ENCODE measurements at regions not wholly inside any gene's neighbourhood (a gene's known extent, or its start where the extent isn't known, plus 50 kb on each side); places are given as distances from the start of the nearest gene placed in this dataset.
A peak's percentile ranks its signal among the peaks of the same experiment; 100 is the strongest.

DNA sequence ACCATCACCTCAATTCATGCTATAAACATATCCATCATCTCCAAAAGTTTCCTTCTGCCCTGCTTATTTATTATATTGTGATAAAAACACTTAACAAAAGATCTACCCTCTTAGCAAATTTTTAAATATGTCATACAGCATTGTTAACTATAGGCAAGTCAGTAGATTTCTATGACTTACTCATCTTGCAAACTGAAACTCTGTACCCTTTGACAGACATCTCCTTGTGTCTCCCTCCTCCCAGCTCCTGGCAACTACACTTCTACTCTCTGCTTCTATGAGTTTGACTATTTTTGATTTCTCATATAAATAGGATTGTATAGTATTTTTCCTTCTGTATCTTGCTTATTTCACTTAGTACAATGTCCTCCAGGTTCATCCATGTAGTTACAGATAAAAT lies 174.8 kb downstream of the TNFSF18 start:
- H3K27me3 ChIP-seq (ENCODE audit: control insufficient read depth, insufficient read depth, low read length), result no peaks in the 10 kb centered on the region
- no peak for TF ChIP-seq CTCF (IDR thresholded peaks at IDR 0.05; ENCODE audit: insufficient read depth, low read length, severe bottlenecking)
- no peaks in the 10 kb centered on the region for H3K36me3 ChIP-seq (ENCODE audit: control insufficient read depth, insufficient read depth, low read length)
- FAIRE-seq, result no peak
- no peak overlapping the region for H3K4me3 ChIP-seq (ENCODE audit: low read depth, low read length)
- no peak for DNase-seq (ENCODE audit: low read depth)

GRCh38 chr1:172882385-172882784 lies 168.4 kb downstream of the TNFSF18 start:
- FAIRE-seq, result no peak
- Histone ChIP-seq H3K36me3 (ENCODE audit: control insufficient read depth, insufficient read depth, low read length) (no peaks in the 10 kb centered on the region), H3K4me3 (ENCODE audit: low read depth, low read length) (no peak overlapping the region), H3K27me3 (ENCODE audit: control insufficient read depth, insufficient read depth, low read length) (no peaks in the 10 kb centered on the region)
- TF ChIP-seq CTCF (IDR thresholded peaks at IDR 0.05; ENCODE audit: insufficient read depth, low read length, severe bottlenecking), result no peak
- no peak for DNase-seq (ENCODE audit: low read depth)

DNA sequence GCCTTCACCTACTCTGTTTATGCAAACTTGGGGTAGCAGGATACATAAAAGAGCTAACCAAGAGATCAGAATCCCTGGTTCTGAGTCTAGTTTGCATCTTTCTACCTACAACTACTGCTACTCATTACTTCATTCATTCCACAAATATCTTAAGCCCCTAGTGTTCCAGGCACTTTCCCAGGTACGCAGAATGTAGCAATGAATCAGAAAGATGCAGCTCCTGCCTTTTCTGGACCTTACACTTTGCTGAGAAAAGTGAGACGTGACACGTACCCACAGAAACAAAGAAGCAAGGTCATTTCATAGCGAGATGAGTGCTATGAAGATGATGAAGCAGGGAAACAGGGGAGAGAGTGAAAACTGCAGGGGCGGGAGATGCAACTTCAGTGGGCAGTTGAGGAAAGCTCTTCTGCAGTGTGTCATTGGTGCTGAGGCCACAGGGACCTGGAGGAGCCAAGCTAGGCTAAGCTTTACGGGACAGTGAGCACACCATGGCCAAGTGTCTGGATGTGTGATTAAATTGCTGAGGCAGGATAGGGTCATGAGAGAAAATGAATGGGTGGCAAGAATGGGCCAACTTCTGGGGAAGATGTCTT lies 167.9 kb downstream of the TNFSF18 start:
- Histone ChIP-seq H3K27me3 (ENCODE audit: control insufficient read depth, insufficient read depth, low read length) (no peaks in the 10 kb centered on the region), H3K4me3 (ENCODE audit: low read depth, low read length) (no peak overlapping the region), H3K36me3 (ENCODE audit: control insufficient read depth, insufficient read depth, low read length) (no peaks in the 10 kb centered on the region)
- DNase-seq (ENCODE audit: low read depth) (no peak), FAIRE-seq (no peak)
- TF ChIP-seq CTCF (IDR thresholded peaks at IDR 0.05; ENCODE audit: insufficient read depth, low read length, severe bottlenecking), result no peak

- TF ChIP-seq CTCF (IDR thresholded peaks at IDR 0.05; ENCODE audit: insufficient read depth, low read length, severe bottlenecking), result no peak
- no peak for FAIRE-seq
- Histone ChIP-seq H3K36me3 (ENCODE audit: control insufficient read depth, insufficient read depth, low read length) (no peaks in the 10 kb centered on the region), H3K27me3 (ENCODE audit: control insufficient read depth, insufficient read depth, low read length) (no peaks in the 10 kb centered on the region), H3K4me3 (ENCODE audit: low read depth, low read length) (no peak overlapping the region)
- no peak for DNase-seq (ENCODE audit: low read depth)
These were observed 167.4 kb downstream of the TNFSF18 start for GRCh38 chr1:172883387-172883791.

DNA sequence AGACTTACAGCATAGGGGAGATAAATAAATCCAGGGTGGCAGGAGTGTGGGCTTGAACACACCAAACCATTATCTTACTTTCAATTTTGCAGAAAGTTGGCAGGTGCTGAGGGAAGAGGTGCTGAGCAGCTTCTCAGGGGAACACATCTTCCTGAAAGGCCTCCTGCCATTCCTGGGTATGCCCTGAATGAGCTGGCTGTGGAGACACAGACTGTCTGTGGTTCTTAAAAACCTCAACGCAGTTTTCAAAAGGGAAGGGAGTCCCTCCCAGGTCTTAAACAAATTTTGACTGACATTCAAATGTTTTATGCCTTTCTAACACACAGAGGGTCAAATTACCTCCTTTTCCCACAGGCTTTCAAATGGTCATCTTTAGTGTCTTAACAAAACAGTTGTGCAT lies 166.9 kb downstream of the TNFSF18 start:
- no peaks in the 10 kb centered on the region for H3K36me3 ChIP-seq (ENCODE audit: control insufficient read depth, insufficient read depth, low read length)
- no peak for TF ChIP-seq CTCF (IDR thresholded peaks at IDR 0.05; ENCODE audit: insufficient read depth, low read length, severe bottlenecking)
- FAIRE-seq (no peak), DNase-seq (ENCODE audit: low read depth) (no peak)
- no peaks in the 10 kb centered on the region for H3K27me3 ChIP-seq (ENCODE audit: control insufficient read depth, insufficient read depth, low read length)
- no peak overlapping the region for H3K4me3 ChIP-seq (ENCODE audit: low read depth, low read length)

DNA sequence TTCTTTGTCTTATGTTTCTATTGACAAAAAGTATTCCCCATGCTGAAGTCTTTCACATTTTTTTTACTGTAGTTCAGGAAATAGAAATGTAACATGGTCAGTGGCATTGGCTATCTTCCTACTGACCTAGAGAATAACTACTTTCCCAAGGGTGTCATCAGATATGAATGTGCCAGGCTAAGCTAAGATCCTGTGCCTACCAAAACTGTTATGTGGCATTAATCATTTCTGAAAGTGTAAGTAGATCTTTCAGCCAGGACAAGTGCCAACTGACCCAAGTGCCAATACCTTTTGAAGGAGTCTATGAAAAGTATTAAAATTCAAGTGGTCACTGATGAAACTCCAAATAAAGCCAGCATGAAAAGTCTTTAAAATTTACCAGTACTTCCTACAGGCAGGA lies 165.3 kb downstream of the TNFSF18 start:
- TF ChIP-seq CTCF (IDR thresholded peaks at IDR 0.05; ENCODE audit: insufficient read depth, low read length, severe bottlenecking), result no peak
- Histone ChIP-seq H3K4me3 (ENCODE audit: low read depth, low read length) (no peak overlapping the region), H3K36me3 (ENCODE audit: control insufficient read depth, insufficient read depth, low read length) (no peaks in the 10 kb centered on the region), H3K27me3 (ENCODE audit: control insufficient read depth, insufficient read depth, low read length) (no peaks in the 10 kb centered on the region)
- FAIRE-seq, result no peak
- peak; percentile 10 for DNase-seq (ENCODE audit: low read depth)

Data from bronchial epithelial cell (primary cell).